Activated T-cell treated with anti-CD3 and anti-CD28 coated beads, Interleukin-2, amount 50 U/mL, for 4 hours (primary cell): ENCODE measurements at regions not wholly inside any gene's neighbourhood (a gene's known extent, or its start where the extent isn't known, plus 50 kb on each side); places are given as distances from the start of the nearest gene placed in this dataset.

Source experiments
- ATAC-seq, 2 donors: fragments of 200-7000 bp; cut with Tn5 transposase; one replicate each; pipeline ENCODE4 v1.10.0; 2021
- DNase-seq: peaks from one replicate; pipeline ENCODE4 v3.0.0-alpha.2; 2020
- H3K27me3 Mint-ChIP-seq: one replicate; pipeline ENCODE4 v1.8.0; 2021; ENCODE audit warnings: low read depth, mixed read lengths
- H3K36me3 Mint-ChIP-seq: one replicate; pipeline ENCODE4 v1.8.0; 2022; ENCODE audit warnings: mixed read lengths; ENCODE audit not compliant: insufficient read depth
- H3K4me1 Mint-ChIP-seq: one replicate; pipeline ENCODE4 v1.8.0; 2021; ENCODE audit warnings: low read depth, mixed read lengths
- H3K4me3 Mint-ChIP-seq: one replicate; pipeline ENCODE4 v1.8.0; 2021; ENCODE audit warnings: mild to moderate bottlenecking, moderate library complexity, mixed read lengths
- H3K9me3 Mint-ChIP-seq: one replicate; pipeline ENCODE4 v1.8.0; 2021; ENCODE audit warnings: mixed read lengths

- H3K4me3 Mint-ChIP-seq: no peak overlapping the region
- H3K27me3 Mint-ChIP-seq: no peaks in the 10 kb centered on the region
- no peaks in the 10 kb centered on the region for H3K36me3 Mint-ChIP-seq
- ATAC-seq: no peak
- H3K4me1 Mint-ChIP-seq: no peaks in the 10 kb centered on the region
- no peaks in the 10 kb centered on the region for H3K9me3 Mint-ChIP-seq
- no peak for DNase-seq
Measured at GRCh38 chr12:13812168-13812567, 169.2 kb downstream of the GRIN2B start.

GRCh38 chr12:13811061-13811460, 170.3 kb downstream of the GRIN2B start:
- no peak overlapping the region for H3K4me3 Mint-ChIP-seq
- no peak for ATAC-seq
- H3K4me1 Mint-ChIP-seq: no peaks in the 10 kb centered on the region
- no peaks in the 10 kb centered on the region for H3K36me3 Mint-ChIP-seq
- no peaks in the 10 kb centered on the region for H3K27me3 Mint-ChIP-seq
- H3K9me3 Mint-ChIP-seq: no peaks in the 10 kb centered on the region
- no peak for DNase-seq

GRCh38 chr12:13805041-13805440, 176.4 kb downstream of the GRIN2B start:
- DNase-seq: no peak
- Mint-ChIP-seq H3K9me3 (no peaks in the 10 kb centered on the region), H3K4me3 (no peak overlapping the region), H3K27me3 (no peaks in the 10 kb centered on the region), H3K4me1 (no peaks in the 10 kb centered on the region), H3K36me3 (no peaks in the 10 kb centered on the region)
- ATAC-seq: no peak

- Mint-ChIP-seq H3K27me3 (peaks cover 2% of the 10 kb centered on the region), H3K4me3 (no peak overlapping the region), H3K36me3 (no peaks in the 10 kb centered on the region), H3K4me1 (no peaks in the 10 kb centered on the region), H3K9me3 (no peaks in the 10 kb centered on the region)
- no peak for DNase-seq
- no peak for ATAC-seq
Measured at GRCh38 chr12:13801543-13801942, 179.9 kb downstream of the GRIN2B start.

- no peak overlapping the region for H3K4me3 Mint-ChIP-seq
- H3K27me3 Mint-ChIP-seq: peaks cover 2% of the 10 kb centered on the region
- H3K36me3 Mint-ChIP-seq: no peaks in the 10 kb centered on the region
- no peak for DNase-seq
- peaks cover 8% of the 10 kb centered on the region for H3K9me3 Mint-ChIP-seq
- H3K4me1 Mint-ChIP-seq: no peaks in the 10 kb centered on the region
- no peak for ATAC-seq
Measured at GRCh38 chr12:13799574-13799973, 181.8 kb downstream of the GRIN2B start.

- Mint-ChIP-seq H3K36me3 (no peaks in the 10 kb centered on the region), H3K27me3 (peaks cover 4% of the 10 kb centered on the region), H3K4me3 (no peak overlapping the region), H3K9me3 (peaks cover 8% of the 10 kb centered on the region), H3K4me1 (no peaks in the 10 kb centered on the region)
- DNase-seq (no peak), ATAC-seq (no peak)
Measured at GRCh38 chr12:13798162-13798561, 183.2 kb downstream of the GRIN2B start.

GRCh38 chr12:13794706-13795105, 186.7 kb downstream of the GRIN2B start:
- H3K36me3 Mint-ChIP-seq: no peaks in the 10 kb centered on the region
- H3K4me1 Mint-ChIP-seq: no peaks in the 10 kb centered on the region
- H3K27me3 Mint-ChIP-seq: peaks cover 8% of the 10 kb centered on the region

GRCh38 chr12:13790317-13790716, 191.1 kb downstream of the GRIN2B start:
- H3K27me3 Mint-ChIP-seq: peaks cover 6% of the 10 kb centered on the region
- no peaks in the 10 kb centered on the region for H3K4me1 Mint-ChIP-seq
- H3K9me3 Mint-ChIP-seq: peaks cover 5% of the 10 kb centered on the region
- ATAC-seq: no peak
- H3K4me3 Mint-ChIP-seq: no peak overlapping the region
- no peaks in the 10 kb centered on the region for H3K36me3 Mint-ChIP-seq
- no peak for DNase-seq

More at GRCh38 chr12:13794706-13795105, 186.7 kb downstream of the GRIN2B start:
- H3K4me3 Mint-ChIP-seq: no peak overlapping the region
- DNase-seq: no peak
- H3K9me3 Mint-ChIP-seq: peaks cover 8% of the 10 kb centered on the region
- ATAC-seq: no peak

- no peaks in the 10 kb centered on the region for H3K36me3 Mint-ChIP-seq
- no peak for ATAC-seq
- no peaks in the 10 kb centered on the region for H3K4me1 Mint-ChIP-seq
- no peaks in the 10 kb centered on the region for H3K9me3 Mint-ChIP-seq
- no peak overlapping the region for H3K4me3 Mint-ChIP-seq
- no peak for DNase-seq
- H3K27me3 Mint-ChIP-seq: peaks cover 6% of the 10 kb centered on the region
Measured at GRCh38 chr12:13788626-13789025, 192.8 kb downstream of the GRIN2B start.

- DNase-seq (no peak), ATAC-seq (no peak)
- Mint-ChIP-seq H3K9me3 (no peaks in the 10 kb centered on the region), H3K4me3 (no peak overlapping the region), H3K4me1 (no peaks in the 10 kb centered on the region), H3K36me3 (no peaks in the 10 kb centered on the region), H3K27me3 (peaks cover 3% of the 10 kb centered on the region)
Measured at GRCh38 chr12:13786646-13787045, 194.8 kb downstream of the GRIN2B start.

GRCh38 chr12:13784504-13784903, 196.9 kb downstream of the GRIN2B start:
- Mint-ChIP-seq H3K9me3 (no peaks in the 10 kb centered on the region), H3K4me3 (no peak overlapping the region), H3K27me3 (peaks cover 3% of the 10 kb centered on the region), H3K36me3 (no peaks in the 10 kb centered on the region), H3K4me1 (no peaks in the 10 kb centered on the region)
- ATAC-seq: no peak
- DNase-seq: no peak

- Mint-ChIP-seq H3K36me3 (no peaks in the 10 kb centered on the region), H3K4me3 (no peak overlapping the region), H3K27me3 (peaks cover 3% of the 10 kb centered on the region), H3K4me1 (no peaks in the 10 kb centered on the region), H3K9me3 (no peaks in the 10 kb centered on the region)
- DNase-seq (no peak), ATAC-seq (no peak)
Measured at GRCh38 chr12:13780453-13780852, 200.9 kb downstream of the GRIN2B start.

- Mint-ChIP-seq H3K27me3 (no peaks in the 10 kb centered on the region), H3K4me3 (no peak overlapping the region), H3K9me3 (no peaks in the 10 kb centered on the region), H3K4me1 (no peaks in the 10 kb centered on the region), H3K36me3 (no peaks in the 10 kb centered on the region)
- ATAC-seq (no peak), DNase-seq (no peak)
Measured at GRCh38 chr12:13777374-13777773, 204.0 kb downstream of the GRIN2B start.

- DNase-seq: no peak
- H3K4me1 Mint-ChIP-seq: no peaks in the 10 kb centered on the region
- no peaks in the 10 kb centered on the region for H3K27me3 Mint-ChIP-seq
- ATAC-seq: no peak
- H3K4me3 Mint-ChIP-seq: no peak overlapping the region
- H3K9me3 Mint-ChIP-seq: no peaks in the 10 kb centered on the region
- no peaks in the 10 kb centered on the region for H3K36me3 Mint-ChIP-seq
Measured at GRCh38 chr12:13772264-13772663, 209.1 kb downstream of the GRIN2B start.

GRCh38 chr12:13770576-13770975, 210.8 kb downstream of the GRIN2B start:
- no peaks in the 10 kb centered on the region for H3K4me1 Mint-ChIP-seq
- no peaks in the 10 kb centered on the region for H3K36me3 Mint-ChIP-seq
- ATAC-seq (no peak), DNase-seq (no peak)
- H3K4me3 Mint-ChIP-seq: no peak overlapping the region
- H3K9me3 Mint-ChIP-seq: no peaks in the 10 kb centered on the region
- no peaks in the 10 kb centered on the region for H3K27me3 Mint-ChIP-seq

- Mint-ChIP-seq H3K27me3 (no peaks in the 10 kb centered on the region), H3K9me3 (no peaks in the 10 kb centered on the region), H3K4me3 (no peak overlapping the region), H3K36me3 (no peaks in the 10 kb centered on the region), H3K4me1 (no peaks in the 10 kb centered on the region)
- ATAC-seq (no peak), DNase-seq (no peak)
Measured at GRCh38 chr12:13769966-13770365, 211.4 kb downstream of the GRIN2B start.
